NCI-H2107 treated with DMSO at 0.1 percent for 48 hours (cell line): ENCODE measurements at regions not wholly inside any gene's neighbourhood (a gene's known extent, or its start where the extent isn't known, plus 50 kb on each side); places are given as distances from the start of the nearest gene placed in this dataset.

Source experiments
- DNase-seq: peaks from one replicate; lab custom pipeline; 2025; ENCODE audit not compliant: unreplicated experiment; lab: John Stamatoyannopoulos, UW

- no peak for DNase-seq
Measured at GRCh38 chr6:84525907-84526306, 238.5 kb downstream of the TBX18 start.

- DNase-seq, result no peak
Measured at GRCh38 chr6:84524636-84525035, 239.8 kb downstream of the TBX18 start.

- no peak for DNase-seq
Measured at GRCh38 chr6:84522135-84522549, 242.3 kb downstream of the TBX18 start.

GRCh38 chr6:84521511-84521910 is 242.9 kb downstream of the TBX18 start:
- no peak for DNase-seq

GRCh38 chr6:84517741-84518530 is 246.5 kb downstream of the TBX18 start:
- DNase-seq, result no peak

GRCh38 chr6:84516154-84516553 is 248.2 kb downstream of the TBX18 start:
- DNase-seq, result no peak

- DNase-seq, result no peak
Measured at GRCh38 chr6:84515067-84515466, 249.3 kb downstream of the TBX18 start.

- no peak for DNase-seq
Measured at GRCh38 chr6:84514089-84514971, 250.1 kb downstream of the TBX18 start.

- no peak for DNase-seq
Measured at GRCh38 chr6:84512391-84512790, 252.0 kb downstream of the TBX18 start.

GRCh38 chr6:84511929-84512328 is 252.5 kb downstream of the TBX18 start:
- DNase-seq, result no peak

GRCh38 chr6:84508981-84509380 is 255.4 kb downstream of the TBX18 start:
- DNase-seq, result no peak

GRCh38 chr6:84508334-84508733 is 256.1 kb downstream of the TBX18 start:
- no peak for DNase-seq

- DNase-seq, result no peak
Measured at GRCh38 chr6:84504025-84504424, 260.4 kb downstream of the TBX18 start.

- no peak for DNase-seq
Measured at GRCh38 chr6:84501315-84501714, 263.1 kb downstream of the TBX18 start.

GRCh38 chr6:84500726-84501125 is 263.7 kb downstream of the TBX18 start:
- DNase-seq, result no peak

GRCh38 chr6:84498905-84499304 is 265.5 kb downstream of the TBX18 start:
- no peak for DNase-seq

GRCh38 chr6:84492241-84493165 is 265.1 kb upstream of the CEP162 start:
- no peak for DNase-seq

- no peak for DNase-seq
Measured at GRCh38 chr6:84489598-84489997, 262.2 kb upstream of the CEP162 start.

- no peak for DNase-seq
Measured at GRCh38 chr6:84486526-84486925, 259.1 kb upstream of the CEP162 start.

GRCh38 chr6:84469144-84469543 is 241.7 kb upstream of the CEP162 start:
- DNase-seq, result no peak

- no peak for DNase-seq
Measured at GRCh38 chr6:84467296-84467695, 239.9 kb upstream of the CEP162 start.
